ENCODE measurements at regions not wholly inside any gene's neighbourhood (a gene's known extent, or its start where the extent isn't known, plus 50 kb on each side); places are given as distances from the start of the nearest gene placed in this dataset.

GRCh38 chr3:117736846-117737245, 1027.3 kb downstream of the TUSC7 start:
- H3K23ac ChIP-seq (ENCODE audit: insufficient read length): no peak overlapping the region
- H2BK20ac ChIP-seq (ENCODE audit: low read length): no peak overlapping the region
- no peak overlapping the region for H3K18ac ChIP-seq (ENCODE audit: extremely low read depth, low read length)
- peaks cover 0 to 1% (median 0%) of the 10 kb centered on the region in 4 experiments; a peak in 1 of 7 replicates for H3K27me3 ChIP-seq (replicated peaks in 1 of 4; ENCODE audit: control insufficient read depth in 3 of 4, extremely low read depth in 1 of 4, insufficient read depth in 3 of 4, low read length in 3 of 4)
- H3K14ac ChIP-seq (ENCODE audit: insufficient read length): no peak overlapping the region
- no peak overlapping the region for H4K8ac ChIP-seq (ENCODE audit: extremely low read depth, insufficient read depth, low read length)
- ChIA-PET POLR2A (ENCODE audit: partially characterized antibody) (no interaction called here), CTCF (ENCODE audit: partially characterized antibody) (no interaction called here)
- no peak overlapping the region for H3K27ac ChIP-seq (ENCODE audit: low read depth, low read length)
- peaks cover 0 to 6% (median 0%) of the 10 kb centered on the region in 4 experiments; a peak in 3 of 7 replicates for H3K4me1 ChIP-seq (replicated peaks in 1 of 4; ENCODE audit: control insufficient read depth in 3 of 4, insufficient read depth in 4 of 4, low read length in 3 of 4)
- no peak overlapping the region for H2BK120ac ChIP-seq (replicated peaks; ENCODE audit: low read depth, low read length)
- H3K4me3 ChIP-seq (ENCODE audit: extremely low read depth in 1 of 4, insufficient read depth in 2 of 4, low read depth in 3 of 4, low read length in 4 of 4): no peak overlapping the region
- H3K79me1 ChIP-seq (ENCODE audit: low read depth, low read length): no peaks in the 10 kb centered on the region
- no peaks in the 10 kb centered on the region for H4K20me1 ChIP-seq (replicated peaks in 1 of 2; ENCODE audit: control insufficient read depth in 1 of 2, insufficient read depth in 2 of 2, low read length in 2 of 2)
- DNase-seq (ENCODE audit: low read depth in 1 of 2, low spot score in 2 of 2) (no peak), FAIRE-seq (no peak)
- H4K91ac ChIP-seq (replicated peaks; ENCODE audit: insufficient read length, low read length): no peak overlapping the region
- no peak overlapping the region for H2BK12ac ChIP-seq (ENCODE audit: low read depth, low read length)
- no peaks in the 10 kb centered on the region for H3K79me2 ChIP-seq (ENCODE audit: control insufficient read depth in 1 of 2, insufficient read depth in 2 of 2, low read length in 2 of 2)
- no peak overlapping the region for H3K9ac ChIP-seq (replicated peaks in 1 of 4; ENCODE audit: extremely low read depth in 1 of 4, low read depth in 3 of 4, low read length in 3 of 4)
- no peaks in the 10 kb centered on the region for H3K36me3 ChIP-seq (ENCODE audit: control insufficient read depth in 2 of 4, insufficient read depth in 4 of 4, low read length in 3 of 4)
- 84% methylated on average over 3 of the region's 3 CpGs; no CpG with 5 or more reads in 1 of the 2 experiments for WGBS, 2 experiments (ENCODE audit: extremely low coverage in 1 of 2, insufficient coverage in 1 of 2, insufficient read length in 1 of 2, insufficient replicate concordance in 2 of 2, low coverage in 1 of 2, low lambda C conversion rate in 2 of 2, missing lambda C conversion rate in 1 of 2)
- no peak overlapping the region for H2BK5ac ChIP-seq (ENCODE audit: low read depth, low read length)
- H3K56ac ChIP-seq (replicated peaks; ENCODE audit: insufficient read length, low read depth, low read length): no peak overlapping the region
- H3K23me2 ChIP-seq (ENCODE audit: low read depth, low read length): no peaks in the 10 kb centered on the region; the same call in 1 of the 2 replicates
- no peaks in the 10 kb centered on the region for H3K9me3 ChIP-seq (ENCODE audit: insufficient read depth in 2 of 2, low read depth in 1 of 2, low read length in 1 of 2)
- TF ChIP-seq CEBPB (IDR thresholded peaks at IDR 0.05; ENCODE audit: low read depth, low read length) (no peak), SP2 (IDR thresholded peaks at IDR 0.05; ENCODE audit: low read length) (no peak), ATF3 (IDR thresholded peaks at IDR 0.05; ENCODE audit: insufficient read depth, low read depth, low read length) (no peak), ASH2L (IDR thresholded peaks at IDR 0.05; ENCODE audit: low read length) (no peak), TAF1 (IDR thresholded peaks at IDR 0.05; ENCODE audit: low read depth, low read length) (no peak), NANOG (IDR thresholded peaks at IDR 0.05; ENCODE audit: insufficient read depth, low read depth, low read length, poor library complexity, severe bottlenecking) (no peak), SUZ12 (IDR thresholded peaks at IDR 0.05; ENCODE audit: low read length) (no peak)
- TF ChIP-seq, protein P1, sequence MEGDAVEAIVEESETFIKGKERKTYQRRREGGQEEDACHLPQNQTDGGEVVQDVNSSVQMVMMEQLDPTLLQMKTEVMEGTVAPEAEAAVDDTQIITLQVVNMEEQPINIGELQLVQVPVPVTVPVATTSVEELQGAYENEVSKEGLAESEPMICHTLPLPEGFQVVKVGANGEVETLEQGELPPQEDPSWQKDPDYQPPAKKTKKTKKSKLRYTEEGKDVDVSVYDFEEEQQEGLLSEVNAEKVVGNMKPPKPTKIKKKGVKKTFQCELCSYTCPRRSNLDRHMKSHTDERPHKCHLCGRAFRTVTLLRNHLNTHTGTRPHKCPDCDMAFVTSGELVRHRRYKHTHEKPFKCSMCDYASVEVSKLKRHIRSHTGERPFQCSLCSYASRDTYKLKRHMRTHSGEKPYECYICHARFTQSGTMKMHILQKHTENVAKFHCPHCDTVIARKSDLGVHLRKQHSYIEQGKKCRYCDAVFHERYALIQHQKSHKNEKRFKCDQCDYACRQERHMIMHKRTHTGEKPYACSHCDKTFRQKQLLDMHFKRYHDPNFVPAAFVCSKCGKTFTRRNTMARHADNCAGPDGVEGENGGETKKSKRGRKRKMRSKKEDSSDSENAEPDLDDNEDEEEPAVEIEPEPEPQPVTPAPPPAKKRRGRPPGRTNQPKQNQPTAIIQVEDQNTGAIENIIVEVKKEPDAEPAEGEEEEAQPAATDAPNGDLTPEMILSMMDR (IDR thresholded peaks at IDR 0.05; ENCODE audit: control extremely low read depth in 1 of 3, insufficient read depth in 1 of 3, low read depth in 1 of 3, low read length in 3 of 3): no peak
- no peak overlapping the region for H2AK5ac ChIP-seq (ENCODE audit: low read depth, low read length)
- H2BK15ac ChIP-seq (ENCODE audit: low read length): no peak overlapping the region
- H4K5ac ChIP-seq (ENCODE audit: insufficient read length, low read depth, low read length): no peak overlapping the region
- no peak overlapping the region; a peak in 1 of 4 replicates for H3K4me2 ChIP-seq (ENCODE audit: insufficient read depth in 1 of 2, low read depth in 2 of 2, low read length in 2 of 2)
- H2AFZ ChIP-seq (ENCODE audit: low read length): no peak overlapping the region
- no peak overlapping the region for H3K4ac ChIP-seq (replicated peaks; ENCODE audit: insufficient read length, low read depth, low read length)
